Naive thymus-derived CD4-positive, alpha-beta T cell (primary cell): ENCODE measurements at regions not wholly inside any gene's neighbourhood (a gene's known extent, or its start where the extent isn't known, plus 50 kb on each side); places are given as distances from the start of the nearest gene placed in this dataset.

Experiments
- ATAC-seq: fragments of 150-1000 bp; cut with Tn5 transposase; 2 replicates; pipeline ENCODE4 v1.10.0; 2021; ENCODE audit warnings: mild to moderate bottlenecking, moderate library complexity
- CTCF ChIA-PET: fragments of 350-600 bp; sonication (Branson Sonifier 250); formaldehyde crosslinking; loops from one replicate; lab custom pipeline; 2021; ENCODE audit warnings: antibody characterized with exemption; lab: Charles Lee
- POLR2A ChIA-PET: fragments of 350-600 bp; sonication (Branson Sonifier 250); formaldehyde crosslinking; loops from one replicate; lab custom pipeline; 2021; ENCODE audit warnings: antibody characterized with exemption, inconsistent platforms; lab: Charles Lee
- DNase-seq, 9 donors: peaks; one replicate each; pipeline versions ENCODE4 v3.0.0 to v3.0.0-alpha.2; 2020 to 2022; ENCODE audit warnings: mixed read lengths in 1 of 9
- H3K27ac ChIP-seq: one replicate; pipeline ENCODE4 v1.7.0; 2013; ENCODE audit warnings: mild to moderate bottlenecking, low read depth, low read length, moderate library complexity
- H3K27me3 ChIP-seq, 2 donors: one replicate each; pipeline ENCODE4 v1.7.0; 2013; ENCODE audit warnings: low read length in 2 of 2, mild to moderate bottlenecking in 2 of 2, moderate library complexity in 2 of 2; ENCODE audit not compliant: control insufficient read depth in 2 of 2, insufficient read depth in 2 of 2
- H3K36me3 ChIP-seq, 3 experiments: 1 replicate in 2 of 3; 2 replicates in 1 of 3; pipeline ENCODE4 v1.7.0; 2013; ENCODE audit warnings: low read length in 3 of 3, mild to moderate bottlenecking in 3 of 3, moderate library complexity in 1 of 3; ENCODE audit not compliant: insufficient read depth in 3 of 3, control insufficient read depth in 2 of 3
- H3K4me1 ChIP-seq, 2 donors: one replicate each; pipeline ENCODE4 v1.7.0; 2013; ENCODE audit warnings: low read length in 2 of 2, mild to moderate bottlenecking in 2 of 2, moderate library complexity in 1 of 2; ENCODE audit not compliant: control insufficient read depth in 2 of 2, insufficient read depth in 2 of 2
- H3K4me3 ChIP-seq: 2 replicates; pipeline ENCODE4 v1.7.0; 2013; ENCODE audit warnings: mild to moderate bottlenecking, low read length
- H3K9me3 ChIP-seq, 3 experiments: 1 replicate in 2 of 3; 2 replicates in 1 of 3; pipeline ENCODE4 v1.7.0; 2013; ENCODE audit warnings: low read length in 3 of 3; ENCODE audit not compliant: control insufficient read depth in 2 of 3
- H3K27ac Mint-ChIP-seq, 9 donors: one replicate each; pipeline ENCODE4 v1.8.0; 2020 to 2022; ENCODE audit warnings: mixed read lengths in 9 of 9, mild to moderate bottlenecking in 8 of 9, moderate library complexity in 5 of 9, inconsistent platforms in 2 of 9
- H3K27me3 Mint-ChIP-seq, 5 donors: one replicate each; pipeline ENCODE4 v1.8.0; 2021 to 2022; ENCODE audit warnings: mixed read lengths in 5 of 5, mild to moderate bottlenecking in 1 of 5
- H3K36me3 Mint-ChIP-seq, 5 donors: one replicate each; pipeline ENCODE4 v1.8.0; 2020 to 2022; ENCODE audit warnings: mixed read lengths in 5 of 5, mild to moderate bottlenecking in 3 of 5, inconsistent platforms in 1 of 5
- H3K4me1 Mint-ChIP-seq, 7 donors: one replicate each; pipeline ENCODE4 v1.8.0; 2020 to 2022; ENCODE audit warnings: mixed read lengths in 7 of 7, mild to moderate bottlenecking in 3 of 7, inconsistent platforms in 1 of 7
- H3K4me3 Mint-ChIP-seq, 10 donors: one replicate each; pipeline ENCODE4 v1.8.0; 2020 to 2022; ENCODE audit warnings: mild to moderate bottlenecking in 10 of 10, mixed read lengths in 10 of 10, moderate library complexity in 6 of 10, inconsistent platforms in 2 of 10
- H3K9me3 Mint-ChIP-seq, 11 donors: one replicate each; pipeline ENCODE4 v1.8.0; 2020 to 2022; ENCODE audit warnings: mixed read lengths in 11 of 11, mild to moderate bottlenecking in 4 of 11, inconsistent platforms in 1 of 11, moderate library complexity in 1 of 11
- intact Hi-C, 2 donors: fragments of 100-400 bp; cut with micrococcal nuclease; formaldehyde crosslinking; loops; one replicate each; pipeline ENCODE4 v1.15.1; 2023

GRCh38 chr1:34518146-34518699 is 236.6 kb upstream of the GJB5 start:
- no peaks in the 10 kb centered on the region for H3K4me1 ChIP-seq
- ATAC-seq (no peak), DNase-seq (no peak)
- no peak overlapping the region for H3K4me3 ChIP-seq
- intact Hi-C loops, result no loop called here
- H3K36me3 Mint-ChIP-seq, result no peaks in the 10 kb centered on the region
- no peaks in the 10 kb centered on the region for H3K27me3 ChIP-seq
- H3K27ac ChIP-seq, result no peak overlapping the region
- ChIA-PET CTCF (no interaction called here), POLR2A (no interaction called here)
- peaks cover 0 to 14% (median 11%) of the 10 kb centered on the region in 5 donors for H3K27me3 Mint-ChIP-seq
- H3K36me3 ChIP-seq, result no peaks in the 10 kb centered on the region
- no peak overlapping the region for H3K27ac Mint-ChIP-seq
- H3K4me3 Mint-ChIP-seq, result no peak overlapping the region
- H3K9me3 Mint-ChIP-seq, result peaks cover 0 to 6% (median 0%) of the 10 kb centered on the region in 11 donors
- no peaks in the 10 kb centered on the region for H3K9me3 ChIP-seq
- no peaks in the 10 kb centered on the region for H3K4me1 Mint-ChIP-seq

GRCh38 chr1:34520111-34520510 is 234.7 kb upstream of the GJB5 start:
- Mint-ChIP-seq H3K4me1 (no peaks in the 10 kb centered on the region), H3K36me3 (no peaks in the 10 kb centered on the region), H3K4me3 (no peak overlapping the region), H3K27ac (no peak overlapping the region), H3K27me3 (peaks cover 0 to 23% (median 13%) of the 10 kb centered on the region in 5 donors), H3K9me3 (peaks cover 0 to 6% (median 0%) of the 10 kb centered on the region in 11 donors)
- no peaks in the 10 kb centered on the region for H3K4me1 ChIP-seq
- H3K36me3 ChIP-seq, result no peaks in the 10 kb centered on the region
- intact Hi-C loops, result no loop called here
- no peak overlapping the region for H3K4me3 ChIP-seq
- DNase-seq (no peak), ATAC-seq (no peak)
- H3K27me3 ChIP-seq, result no peaks in the 10 kb centered on the region
- H3K27ac ChIP-seq, result no peak overlapping the region
- ChIA-PET CTCF (no interaction called here), POLR2A (no interaction called here)
- H3K9me3 ChIP-seq, result no peaks in the 10 kb centered on the region

- intact Hi-C loops, result no loop called here
- no peaks in the 10 kb centered on the region for H3K4me1 Mint-ChIP-seq
- POLR2A ChIA-PET, result no interaction called here
- DNase-seq, result no peak
- Histone ChIP-seq H3K4me3 (no peak overlapping the region), H3K27ac (no peak overlapping the region), H3K27me3 (no peaks in the 10 kb centered on the region), H3K4me1 (no peaks in the 10 kb centered on the region), H3K36me3 (no peaks in the 10 kb centered on the region), H3K9me3 (no peaks in the 10 kb centered on the region)
- H3K9me3 Mint-ChIP-seq, result no peaks in the 10 kb centered on the region
- H3K36me3 Mint-ChIP-seq, result peaks cover 0 to 4% (median 0%) of the 10 kb centered on the region in 5 donors
- H3K27me3 Mint-ChIP-seq, result peaks cover 4 to 52% (median 32%) of the 10 kb centered on the region in 5 donors
- no peak overlapping the region for H3K4me3 Mint-ChIP-seq
- ATAC-seq, result no peak
- no peak overlapping the region for H3K27ac Mint-ChIP-seq
- CTCF ChIA-PET, result no interaction called here
These were observed 230.1 kb upstream of the GJB5 start for GRCh38 chr1:34524783-34525182.

DNA sequence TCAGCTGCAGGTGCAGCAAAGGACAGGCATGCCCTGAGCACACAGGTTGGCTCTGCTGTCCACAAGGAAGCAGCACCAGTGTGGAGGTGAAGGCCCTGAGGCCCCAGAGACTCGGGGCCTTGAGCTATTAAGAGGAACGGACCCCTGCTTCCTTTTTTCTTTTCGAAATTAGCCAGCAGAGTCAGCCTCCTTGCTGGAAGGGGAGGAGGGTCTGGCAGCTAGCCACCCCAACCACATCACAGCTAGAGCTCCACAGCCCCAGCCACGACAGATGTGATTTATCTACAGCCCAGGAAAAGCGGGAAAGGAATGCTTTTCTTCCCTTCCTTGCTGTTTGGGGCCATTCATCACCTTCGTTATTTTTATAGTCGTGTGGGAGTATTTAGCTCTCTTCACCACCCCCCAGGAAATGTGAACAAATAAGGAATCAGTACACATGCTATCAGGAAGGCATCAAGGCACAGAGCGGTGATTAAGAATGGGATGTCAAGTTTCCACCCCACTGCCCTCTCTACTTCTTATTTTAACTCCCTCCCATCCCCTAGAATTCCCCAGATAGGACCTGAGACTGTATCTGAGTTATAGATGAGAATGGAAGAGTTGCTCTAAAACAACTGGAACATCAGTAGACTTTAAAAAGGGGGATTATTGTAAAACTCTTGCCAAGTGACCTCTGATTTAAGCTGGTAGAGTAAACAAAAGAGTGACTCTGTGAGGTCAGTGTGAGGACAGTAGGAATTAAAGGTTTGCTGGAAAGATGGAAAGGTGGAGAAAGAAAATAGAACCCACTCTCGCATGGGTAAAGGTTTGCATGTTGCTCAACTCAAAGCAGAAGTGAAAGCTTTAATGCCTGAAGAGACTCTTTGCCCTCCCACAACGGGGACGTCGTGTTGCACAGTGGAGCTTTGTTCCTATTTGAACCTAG is 224.7 kb upstream of the GJB5 start:
- Histone ChIP-seq H3K4me3 (no peak overlapping the region), H3K27me3 (peaks cover 0 to 3% of the 10 kb centered on the region in 2 donors), H3K9me3 (no peaks in the 10 kb centered on the region), H3K36me3 (no peaks in the 10 kb centered on the region), H3K27ac (no peak overlapping the region), H3K4me1 (no peaks in the 10 kb centered on the region)
- ChIA-PET POLR2A (no interaction called here), CTCF (no interaction called here)
- Mint-ChIP-seq H3K4me3 (no peak overlapping the region), H3K9me3 (peaks cover 0 to 11% (median 0%) of the 10 kb centered on the region in 11 donors), H3K27me3 (peaks cover 16 to 53% (median 36%) of the 10 kb centered on the region in 5 donors), H3K4me1 (peaks cover 0 to 3% (median 0%) of the 10 kb centered on the region in 7 donors), H3K27ac (no peak overlapping the region), H3K36me3 (peaks cover 0 to 8% (median 0%) of the 10 kb centered on the region in 5 donors)
- intact Hi-C loops, result no loop called here
- ATAC-seq (no peak), DNase-seq (no peak)

GRCh38 chr1:34532113-34532512 is 222.7 kb upstream of the GJB5 start:
- no peak for ATAC-seq
- POLR2A ChIA-PET, result no interaction called here
- Mint-ChIP-seq H3K27ac (no peak overlapping the region), H3K9me3 (peaks cover 0 to 17% (median 0%) of the 10 kb centered on the region in 11 donors), H3K4me3 (no peak overlapping the region), H3K4me1 (peaks cover 0 to 3% (median 0%) of the 10 kb centered on the region in 7 donors), H3K27me3 (peaks cover 16 to 54% (median 37%) of the 10 kb centered on the region in 5 donors), H3K36me3 (peaks cover 0 to 5% (median 0%) of the 10 kb centered on the region in 5 donors)
- Histone ChIP-seq H3K9me3 (no peaks in the 10 kb centered on the region), H3K4me3 (no peak overlapping the region), H3K4me1 (no peaks in the 10 kb centered on the region), H3K36me3 (no peaks in the 10 kb centered on the region), H3K27ac (no peak overlapping the region), H3K27me3 (peaks cover 0 to 3% of the 10 kb centered on the region in 2 donors)
- intact Hi-C loops, result no loop called here
- CTCF ChIA-PET, result no interaction called here
- no peak for DNase-seq

GRCh38 chr1:34538481-34538880 is 216.4 kb upstream of the GJB5 start:
- no peak overlapping the region for H3K27ac Mint-ChIP-seq
- H3K27ac ChIP-seq, result no peak overlapping the region
- POLR2A ChIA-PET, result no interaction called here

More at GRCh38 chr1:34538481-34538880, 216.4 kb upstream of the GJB5 start:
- peaks cover 0 to 3% of the 10 kb centered on the region in 2 donors for H3K27me3 ChIP-seq
- Mint-ChIP-seq H3K36me3 (peaks cover 0 to 5% (median 0%) of the 10 kb centered on the region in 5 donors), H3K9me3 (peaks cover 0 to 12% (median 0%) of the 10 kb centered on the region in 11 donors), H3K27me3 (peaks cover 0 to 48% (median 42%) of the 10 kb centered on the region in 5 donors), H3K4me1 (no peaks in the 10 kb centered on the region), H3K4me3 (no peak overlapping the region)
- no peak overlapping the region for H3K4me3 ChIP-seq
- ATAC-seq, result no peak
- CTCF ChIA-PET, result no interaction called here
- intact Hi-C loops, result no loop called here
- no peaks in the 10 kb centered on the region for H3K9me3 ChIP-seq
- no peaks in the 10 kb centered on the region for H3K4me1 ChIP-seq
- no peaks in the 10 kb centered on the region for H3K36me3 ChIP-seq
- no peak for DNase-seq
